MM.1S (cell line): ENCODE measurements at regions not wholly inside any gene's neighbourhood (a gene's known extent, or its start where the extent isn't known, plus 50 kb on each side); places are given as distances from the start of the nearest gene placed in this dataset.

ENCODE experiments used
- CTCF ChIP-seq: fragments of 300-600 bp; sonication (generic); IDR thresholded peaks from 2 replicates; pipeline ENCODE4 v1.5.1; 2016; ENCODE audit warnings: antibody characterized with exemption, low read length, mixed read lengths
- EZH2 ChIP-seq: fragments of 300-600 bp; sonication (generic); optimal IDR thresholded peaks from 2 replicates; pipeline ENCODE3; 2017; ENCODE audit warnings: low read depth, mild to moderate bottlenecking, antibody characterized with exemption, low read length, mixed read lengths
- EZH2phosphoT487 ChIP-seq: fragments of 300-600 bp; sonication (generic); IDR thresholded peaks from 2 replicates; pipeline ENCODE4 v1.6.1; 2018; ENCODE audit warnings: antibody characterized with exemption, low read length

- TF ChIP-seq CTCF = no peak
- no peak for TF ChIP-seq EZH2
- no peak for TF ChIP-seq EZH2phosphoT487
These were observed 1085.6 kb upstream of the WWC1 start for GRCh38 chr5:167205881-167206280.
